ENCODE measurements at regions not wholly inside any gene's neighbourhood (a gene's known extent, or its start where the extent isn't known, plus 50 kb on each side); places are given as distances from the start of the nearest gene placed in this dataset.

DNA sequence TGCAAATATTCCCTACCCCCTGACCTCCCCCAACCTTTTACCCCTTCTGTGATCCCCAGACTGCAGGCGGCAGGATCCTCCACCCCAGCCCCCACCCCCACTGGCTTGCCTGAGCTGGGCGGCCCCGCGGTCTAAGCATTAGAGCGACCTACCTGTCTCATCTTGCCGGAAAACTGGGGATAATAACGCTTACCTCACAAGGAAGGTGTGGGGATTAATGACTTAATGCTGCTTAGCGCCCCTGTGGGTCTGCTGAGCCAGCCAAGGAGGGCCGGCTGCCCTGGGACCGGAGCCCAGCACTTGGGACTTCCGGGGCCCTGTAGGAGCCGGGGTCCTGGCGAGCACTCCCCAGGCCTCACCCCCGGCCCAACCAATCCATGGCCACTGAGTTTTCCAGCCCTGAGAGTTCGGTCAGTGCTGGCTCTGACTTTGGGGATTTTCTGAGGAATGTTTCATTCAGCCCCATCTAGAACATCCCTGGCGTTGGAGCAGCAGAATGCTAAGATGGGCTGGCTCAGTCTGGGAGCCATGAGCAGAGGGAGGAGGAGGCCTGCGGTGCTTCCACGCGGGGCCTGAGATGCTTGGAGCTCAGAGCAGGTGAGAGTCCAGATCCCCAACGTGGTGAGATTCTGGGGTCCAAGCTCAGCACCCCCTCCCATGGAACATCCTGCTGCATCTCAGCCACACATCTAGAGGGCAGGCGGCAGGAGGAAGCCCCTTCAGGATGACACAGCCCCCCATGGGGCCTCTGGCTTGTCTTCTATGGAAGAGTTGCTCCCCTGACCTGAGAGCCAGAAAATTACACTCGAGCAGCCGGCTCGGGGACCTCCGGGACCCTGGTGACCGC is 97.9 kb downstream of the RIPK4 start:
- no peak for DNase-seq (ENCODE audit: low spot score)
- H2AFZ ChIP-seq (ENCODE audit: low read length): no peak overlapping the region
- no peak overlapping the region for H3K9ac ChIP-seq (ENCODE audit: insufficient read depth, low read depth, low read length)
- TF ChIP-seq MTA1 (CRISPR knock-in tag; IDR thresholded peaks at IDR 0.05; ENCODE audit: borderline replicate concordance) (no peak), ZNF234 (CRISPR knock-in tag; conservative IDR thresholded peaks at IDR 0.05) (no peak), ZNF619 (CRISPR knock-in tag; IDR thresholded peaks at IDR 0.05) (no peak), NFYB (CRISPR knock-in tag; IDR thresholded peaks at IDR 0.05) (no peak), IKZF1 (IDR thresholded peaks at IDR 0.05) (no peak), ZNF33A (CRISPR knock-in tag; IDR thresholded peaks at IDR 0.05; ENCODE audit: borderline replicate concordance) (no peak), REPIN1 (CRISPR knock-in tag; IDR thresholded peaks at IDR 0.05; ENCODE audit: borderline replicate concordance, low read depth) (no peak), RBAK (CRISPR knock-in tag; IDR thresholded peaks at IDR 0.05) (no peak), ZNF224 (CRISPR knock-in tag; IDR thresholded peaks at IDR 0.05) (no peak), FOSL2 (CRISPR knock-in tag; IDR thresholded peaks at IDR 0.05) (no peak), ZNF766 (CRISPR knock-in tag; IDR thresholded peaks at IDR 0.05; ENCODE audit: borderline replicate concordance) (no peak), ZNF367 (CRISPR knock-in tag; IDR thresholded peaks at IDR 0.05; ENCODE audit: borderline replicate concordance) (no peak)
- TF ChIP-seq, protein P1, sequence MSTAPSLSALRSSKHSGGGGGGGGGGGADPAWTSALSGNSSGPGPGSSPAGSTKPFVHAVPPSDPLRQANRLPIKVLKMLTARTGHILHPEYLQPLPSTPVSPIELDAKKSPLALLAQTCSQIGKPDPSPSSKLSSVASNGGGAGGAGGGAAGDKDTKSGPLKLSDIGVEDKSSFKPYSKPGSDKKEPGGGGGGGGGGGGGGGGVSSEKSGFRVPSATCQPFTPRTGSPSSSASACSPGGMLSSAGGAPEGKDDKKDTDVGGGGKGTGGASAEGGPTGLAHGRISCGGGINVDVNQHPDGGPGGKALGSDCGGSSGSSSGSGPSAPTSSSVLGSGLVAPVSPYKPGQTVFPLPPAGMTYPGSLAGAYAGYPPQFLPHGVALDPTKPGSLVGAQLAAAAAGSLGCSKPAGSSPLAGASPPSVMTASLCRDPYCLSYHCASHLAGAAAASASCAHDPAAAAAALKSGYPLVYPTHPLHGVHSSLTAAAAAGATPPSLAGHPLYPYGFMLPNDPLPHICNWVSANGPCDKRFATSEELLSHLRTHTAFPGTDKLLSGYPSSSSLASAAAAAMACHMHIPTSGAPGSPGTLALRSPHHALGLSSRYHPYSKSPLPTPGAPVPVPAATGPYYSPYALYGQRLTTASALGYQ (CRISPR knock-in tag; IDR thresholded peaks at IDR 0.05): no peak
- TF ChIP-seq, protein P2, sequence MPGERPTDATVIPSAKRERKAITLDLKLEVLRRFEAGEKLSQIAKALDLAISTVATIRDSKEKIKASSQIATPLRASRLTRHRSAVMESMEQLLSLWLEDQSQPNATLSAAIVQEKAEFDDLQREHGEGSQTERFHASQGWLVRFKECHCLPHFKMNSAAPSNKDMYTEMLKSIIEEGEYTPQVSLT (CRISPR knock-in tag; IDR thresholded peaks at IDR 0.05; ENCODE audit: borderline replicate concordance, low read depth): no peak
- TF ChIP-seq, protein P3, sequence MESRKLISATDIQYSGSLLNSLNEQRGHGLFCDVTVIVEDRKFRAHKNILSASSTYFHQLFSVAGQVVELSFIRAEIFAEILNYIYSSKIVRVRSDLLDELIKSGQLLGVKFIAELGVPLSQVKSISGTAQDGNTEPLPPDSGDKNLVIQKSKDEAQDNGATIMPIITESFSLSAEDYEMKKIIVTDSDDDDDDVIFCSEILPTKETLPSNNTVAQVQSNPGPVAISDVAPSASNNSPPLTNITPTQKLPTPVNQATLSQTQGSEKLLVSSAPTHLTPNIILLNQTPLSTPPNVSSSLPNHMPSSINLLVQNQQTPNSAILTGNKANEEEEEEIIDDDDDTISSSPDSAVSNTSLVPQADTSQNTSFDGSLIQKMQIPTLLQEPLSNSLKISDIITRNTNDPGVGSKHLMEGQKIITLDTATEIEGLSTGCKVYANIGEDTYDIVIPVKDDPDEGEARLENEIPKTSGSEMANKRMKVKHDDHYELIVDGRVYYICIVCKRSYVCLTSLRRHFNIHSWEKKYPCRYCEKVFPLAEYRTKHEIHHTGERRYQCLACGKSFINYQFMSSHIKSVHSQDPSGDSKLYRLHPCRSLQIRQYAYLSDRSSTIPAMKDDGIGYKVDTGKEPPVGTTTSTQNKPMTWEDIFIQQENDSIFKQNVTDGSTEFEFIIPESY (CRISPR knock-in tag; IDR thresholded peaks at IDR 0.05): no peak
- TF ChIP-seq, protein P4, sequence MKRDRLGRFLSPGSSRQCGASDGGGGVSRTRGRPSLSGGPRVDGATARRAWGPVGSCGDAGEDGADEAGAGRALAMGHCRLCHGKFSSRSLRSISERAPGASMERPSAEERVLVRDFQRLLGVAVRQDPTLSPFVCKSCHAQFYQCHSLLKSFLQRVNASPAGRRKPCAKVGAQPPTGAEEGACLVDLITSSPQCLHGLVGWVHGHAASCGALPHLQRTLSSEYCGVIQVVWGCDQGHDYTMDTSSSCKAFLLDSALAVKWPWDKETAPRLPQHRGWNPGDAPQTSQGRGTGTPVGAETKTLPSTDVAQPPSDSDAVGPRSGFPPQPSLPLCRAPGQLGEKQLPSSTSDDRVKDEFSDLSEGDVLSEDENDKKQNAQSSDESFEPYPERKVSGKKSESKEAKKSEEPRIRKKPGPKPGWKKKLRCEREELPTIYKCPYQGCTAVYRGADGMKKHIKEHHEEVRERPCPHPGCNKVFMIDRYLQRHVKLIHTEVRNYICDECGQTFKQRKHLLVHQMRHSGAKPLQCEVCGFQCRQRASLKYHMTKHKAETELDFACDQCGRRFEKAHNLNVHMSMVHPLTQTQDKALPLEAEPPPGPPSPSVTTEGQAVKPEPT (CRISPR knock-in tag; IDR thresholded peaks at IDR 0.05; ENCODE audit: low read depth): no peak
- intact Hi-C loops (cut with micrococcal nuclease; ENCODE audit: unreplicated experiment) (no loop called here), in situ Hi-C loops (cut with HindIII; ENCODE audit: extremely low pct_ligation_motif_present, low pct_unique_long_range_greater_than_20kb) (loop anchor here (5.0 kb wide), 1 partner anchor 98 kb away; the partner anchor contains the start of gene RIPK4)
- no peak for FAIRE-seq
- no peak for ATAC-seq
- no peak overlapping the region for H3K4me2 ChIP-seq (ENCODE audit: low read depth, low read length)
- no peaks in the 10 kb centered on the region for H3K79me2 ChIP-seq (ENCODE audit: insufficient read depth, low read length)
- H3K27ac ChIP-seq (ENCODE audit: extremely low read length, insufficient read depth, low read length): no peak overlapping the region
- 71% methylated on average over 14 of the region's 26 CpGs for WGBS (ENCODE audit: low lambda C conversion rate)
- ChIA-PET CTCF (ENCODE audit: low intra/inter-chr PET ratio, low total read pairs) (no interaction called here), POLR2A (interaction anchor here (1.2 kb wide), 1 partner anchor 9 kb away, joined by 3 read pairs; no protein-coding TSS in a partner anchor)
- no peak overlapping the region for H3K4me3 ChIP-seq (replicated peaks in 1 of 3; ENCODE audit: insufficient read depth in 1 of 3, low read depth in 2 of 3, low read length in 3 of 3)
- BruUV-seq (replicated peaks): no TSS peak
- peaks cover 17% of the 10 kb centered on the region for H3K4me1 ChIP-seq (ENCODE audit: insufficient read depth, low read length)
- H4K20me1 ChIP-seq (ENCODE audit: insufficient read depth, low read length): no peaks in the 10 kb centered on the region
- no peaks in the 10 kb centered on the region for H3K36me3 ChIP-seq (replicated peaks in 1 of 2; ENCODE audit: control insufficient read depth in 1 of 2, insufficient read depth in 2 of 2, low read length in 2 of 2)
- H3K9me3 ChIP-seq (ENCODE audit: low read length): no peaks in the 10 kb centered on the region
- H3K27me3 ChIP-seq (ENCODE audit: control insufficient read depth in 1 of 2, insufficient read depth in 2 of 2, low read length in 2 of 2): peaks cover 2 to 33% of the 10 kb centered on the region in 2 experiments; a peak in 3 of 5 replicates

Measured in HepG2 (cell line).